HepG2 (cell line): ENCODE measurements at regions not wholly inside any gene's neighbourhood (a gene's known extent, or its start where the extent isn't known, plus 50 kb on each side); places are given as distances from the start of the nearest gene placed in this dataset.

Source experiments
- ATAC-seq: fragments of 200-7000 bp; cut with Tn5 transposase; 3 replicates; pipeline ENCODE4 v1.9.1; 2020; ENCODE audit warnings: mild to moderate bottlenecking, moderate library complexity
- BruUV-seq: library from RNA; stranded (reverse); fragments of 400-500 nt; replicated peaks from 2 replicates; lab custom pipeline; 2021; lab: Mats Ljungman, UMichigan
- CTCF ChIA-PET: fragments of 300-600 bp; formaldehyde crosslinking; extraction: SDS; loops from one replicate; lab custom pipeline; 2021; ENCODE audit warnings: low total read pairs, inconsistent platforms, low intra/inter-chr PET ratio; lab: Yijun Ruan, JAX
- POLR2A ChIA-PET: fragments of 350-600 bp; sonication (Branson Sonifier 250); formaldehyde crosslinking; loops from one replicate; lab custom pipeline; 2020; ENCODE audit warnings: antibody characterized with exemption, inconsistent platforms; lab: Yijun Ruan, JAX
- DNase-seq: peaks from one replicate; pipeline ENCODE4 v3.0.0-alpha.2; 2015; ENCODE audit warnings: low spot score
- FAIRE-seq: peaks from 3 replicates; lab custom pipeline; 2011; peaks lifted over from hg19 to GRCh38; lab: Jason Lieb, UNC
- H2AFZ ChIP-seq: one replicate; pipeline ENCODE4 v1.6.1; 2011; ENCODE audit warnings: low read length, inconsistent platforms
- H3K27ac ChIP-seq: fragments of 300-600 bp; 3 replicates; pipeline ENCODE4 v1.8.0; 2011; ENCODE audit warnings: mixed run types, mild to moderate bottlenecking, mixed read lengths, low read length, inconsistent platforms; ENCODE audit not compliant: insufficient read depth; ENCODE audit errors: extremely low read length
- H3K27me3 ChIP-seq, 2 experiments: fragments of 200-600 bp in 1 of 2; 2 replicates in 1 of 2; 3 replicates in 1 of 2; pipeline versions ENCODE4 v1.6.0 to v1.8.0; 2011; ENCODE audit warnings: low read length in 2 of 2, mild to moderate bottlenecking in 2 of 2, moderate library complexity in 2 of 2, inconsistent platforms in 1 of 2; ENCODE audit not compliant: insufficient read depth in 2 of 2, control insufficient read depth in 1 of 2
- H3K36me3 ChIP-seq, 2 experiments: fragments of 200-600 bp in 1 of 2; replicated peaks in 1 of 2; 2 replicates in 1 of 2; 3 replicates in 1 of 2; pipeline versions ENCODE4 v1.5.1 to v1.8.0; 2011; ENCODE audit warnings: low read length in 2 of 2, inconsistent platforms in 1 of 2; ENCODE audit not compliant: insufficient read depth in 2 of 2, control insufficient read depth in 1 of 2
- H3K4me1 ChIP-seq: 2 replicates; pipeline ENCODE4 v1.5.1; 2012; ENCODE audit warnings: low read length, inconsistent platforms; ENCODE audit not compliant: insufficient read depth
- H3K4me2 ChIP-seq: 2 replicates; pipeline ENCODE4 v1.6.0; 2011; ENCODE audit warnings: low read depth, low read length, inconsistent platforms
- H3K4me3 ChIP-seq, 3 experiments: fragments of 200-600 bp in 1 of 3; sonication (generic), shearing (Covaris generic) in 1 of 3; replicated peaks in 1 of 3; 2 replicates each; pipeline ENCODE4 v1.5.1; 2011 to 2016; ENCODE audit warnings: low read length in 3 of 3, inconsistent platforms in 2 of 3, low read depth in 2 of 3, mild to moderate bottlenecking in 2 of 3, control low read depth in 1 of 3, mixed read lengths in 1 of 3; ENCODE audit not compliant: insufficient read depth in 1 of 3
- H3K79me2 ChIP-seq: one replicate; pipeline ENCODE4 v1.6.1; 2011; ENCODE audit warnings: low read length, inconsistent platforms; ENCODE audit not compliant: insufficient read depth
- H3K9ac ChIP-seq: 2 replicates; pipeline ENCODE4 v1.6.0; 2011; ENCODE audit warnings: mild to moderate bottlenecking, low read depth, low read length, inconsistent platforms; ENCODE audit not compliant: insufficient read depth
- H3K9me3 ChIP-seq: 2 replicates; pipeline ENCODE4 v1.5.1; 2012; ENCODE audit warnings: mild to moderate bottlenecking, low read length
- H4K20me1 ChIP-seq: 2 replicates; pipeline ENCODE4 v1.6.0; 2011; ENCODE audit warnings: inconsistent platforms, mild to moderate bottlenecking, low read length, moderate library complexity; ENCODE audit not compliant: insufficient read depth
- CREB1 ChIP-seq, 2 experiments: fragments of 450-650 bp in 1 of 2; IDR thresholded peaks; 2 replicates each; pipeline ENCODE4 v1.6.1; 2016 to 2017; ENCODE audit warnings: control low read depth in 1 of 2, mild to moderate bottlenecking in 1 of 2, missing compliant biosample characterization in 1 of 2, missing genetic modification characterization in 1 of 2
- IRF2 ChIP-seq: IDR thresholded peaks from 2 replicates; pipeline ENCODE4 v1.6.1; 2018; ENCODE audit warnings: missing genetic modification reagents, missing compliant biosample characterization
- KLF16 ChIP-seq, 2 experiments: sonication (generic) in 1 of 2; formaldehyde crosslinking in 1 of 2; IDR thresholded peaks; 2 replicates each; pipeline versions ENCODE4 v1.6.1 to v1.8.0; 2016 to 2023; ENCODE audit warnings: missing genetic modification reagents in 2 of 2, missing compliant biosample characterization in 1 of 2
- MBD4 ChIP-seq: IDR thresholded peaks from 2 replicates; pipeline ENCODE4 v1.6.1; 2012; ENCODE audit warnings: low read length, inconsistent platforms, borderline replicate concordance
- NBN ChIP-seq: fragments of 450-650 bp; conservative IDR thresholded peaks from 2 replicates; pipeline ENCODE4 v1.6.1; 2017
- PTBP1 ChIP-seq: fragments of 200-400 bp; formaldehyde crosslinking; IDR thresholded peaks from 2 replicates; pipeline ENCODE4 v1.6.1; 2018; ENCODE audit warnings: low read length, low read depth; ENCODE audit not compliant: poor library complexity, severe bottlenecking
- RFXANK ChIP-seq: IDR thresholded peaks from 2 replicates; pipeline ENCODE4 v1.6.1; 2016
- STAT5B ChIP-seq: sonication (generic); formaldehyde crosslinking; IDR thresholded peaks from 2 replicates; pipeline ENCODE4 v1.4.0; 2020; ENCODE audit warnings: missing genetic modification reagents
- WIZ ChIP-seq: sonication (generic); formaldehyde crosslinking; IDR thresholded peaks from 2 replicates; pipeline ENCODE4 v1.5.1; 2020; ENCODE audit warnings: mild to moderate bottlenecking, missing genetic modification reagents
- ZFP82 ChIP-seq: sonication (generic); formaldehyde crosslinking; IDR thresholded peaks from 2 replicates; pipeline ENCODE4 v1.5.1; 2020; ENCODE audit warnings: mild to moderate bottlenecking, missing genetic modification reagents, borderline replicate concordance
- ZKSCAN1 ChIP-seq: fragments of 150-350 bp; IDR thresholded peaks from 2 replicates; pipeline ENCODE4 v1.6.1; 2014; ENCODE audit warnings: low read length
- ZMAT3 ChIP-seq: sonication (generic); formaldehyde crosslinking; conservative IDR thresholded peaks from 2 replicates; pipeline ENCODE4 v1.7.0; 2021; ENCODE audit warnings: missing genetic modification reagents
- ZNF292 ChIP-seq: sonication (generic); formaldehyde crosslinking; IDR thresholded peaks from 2 replicates; pipeline ENCODE4 v1.8.1; 2022; ENCODE audit warnings: mild to moderate bottlenecking, low read depth, missing genetic modification reagents, borderline replicate concordance
- ZNF33A ChIP-seq: sonication (generic); formaldehyde crosslinking; IDR thresholded peaks from 2 replicates; pipeline ENCODE4 v1.5.1; 2020; ENCODE audit warnings: missing genetic modification reagents, mild to moderate bottlenecking, moderate library complexity, borderline replicate concordance
- ZNF33B ChIP-seq: sonication (generic); formaldehyde crosslinking; IDR thresholded peaks from 2 replicates; pipeline ENCODE4 v1.5.1; 2020; ENCODE audit warnings: mild to moderate bottlenecking, missing genetic modification reagents
- ZNF687 ChIP-seq: sonication (generic); formaldehyde crosslinking; IDR thresholded peaks from 2 replicates; pipeline ENCODE4 v1.5.1; 2020; ENCODE audit warnings: mild to moderate bottlenecking, missing genetic modification reagents, moderate library complexity
- ZNF7 ChIP-seq: IDR thresholded peaks from 2 replicates; pipeline ENCODE4 v1.6.1; 2016; ENCODE audit warnings: missing biosample characterization, missing genetic modification reagents
- ZSCAN29 ChIP-seq: sonication (generic); formaldehyde crosslinking; conservative IDR thresholded peaks from 2 replicates; pipeline ENCODE4 v1.4.0; 2020; ENCODE audit warnings: mild to moderate bottlenecking, missing genetic modification reagents
- WGBS: methylation state at CpG from one replicate; pipeline ENCODE4 v1.1.6; 2017; ENCODE audit warnings: low lambda C conversion rate; 5-methylcytosine and 5-hydroxymethylcytosine counted together
- in situ Hi-C: cut with HindIII; loops from 2 replicates; pipeline ENCODE4 v1.10.0; 2017; ENCODE audit warnings: low pct_unique_long_range_greater_than_20kb; ENCODE audit not compliant: extremely low pct_ligation_motif_present
- intact Hi-C: fragments of 100-400 bp; cut with micrococcal nuclease; formaldehyde crosslinking; loops from one replicate; pipeline ENCODE4 v1.10.0; 2022; ENCODE audit not compliant: unreplicated experiment
- TF ChIP-seq, protein P1 (sequence below): sonication (generic); formaldehyde crosslinking; conservative IDR thresholded peaks from 2 replicates; pipeline ENCODE4 v1.8.0; 2022; ENCODE audit warnings: low read depth, missing genetic modification reagents

DNA sequence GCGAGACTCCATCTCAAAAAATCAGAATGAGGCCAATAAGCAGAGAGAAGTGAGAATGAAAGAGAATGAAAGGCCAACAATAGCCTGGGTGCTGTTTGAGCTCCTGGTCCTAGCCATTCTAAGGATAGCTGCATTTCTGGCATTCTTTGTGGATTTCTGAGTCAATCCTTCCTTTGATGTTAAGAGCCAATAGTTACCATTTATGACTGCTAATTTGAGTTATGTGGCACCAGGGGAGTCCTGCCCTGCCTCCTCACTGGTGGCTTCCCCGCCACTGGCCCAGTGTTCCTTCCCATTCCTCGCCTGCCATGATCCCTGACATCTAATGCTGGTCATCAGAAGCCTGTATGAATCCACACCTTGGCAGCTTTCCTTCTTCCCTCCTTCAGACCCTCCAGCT lies 991.2 kb downstream of the UQCRFS1 start:
- Histone ChIP-seq H3K4me3 (no peak overlapping the region), H3K36me3 (no peaks in the 10 kb centered on the region), H3K9ac (no peak overlapping the region), H3K27me3 (no peaks in the 10 kb centered on the region), H3K9me3 (peaks cover 97% of the 10 kb centered on the region), H3K79me2 (no peaks in the 10 kb centered on the region), H2AFZ (no peak overlapping the region), H3K27ac (no peak overlapping the region), H3K4me2 (no peak overlapping the region), H3K4me1 (no peaks in the 10 kb centered on the region), H4K20me1 (no peaks in the 10 kb centered on the region)
- ATAC-seq (no peak), FAIRE-seq (no peak), DNase-seq (no peak)
- TF ChIP-seq NBN (no peak), ZNF687 (CRISPR knock-in tag) (no peak), ZSCAN29 (no peak), PTBP1 (no peak), RFXANK (CRISPR knock-in tag) (no peak), IRF2 (CRISPR knock-in tag) (no peak), MBD4 (no peak), ZNF33B (CRISPR knock-in tag) (no peak), ZFP82 (CRISPR knock-in tag) (no peak), ZMAT3 (no peak), ZNF292 (CRISPR knock-in tag) (no peak), CREB1 (IDR thresholded peaks at IDR 0.05) (no peak), CREB1 (CRISPR knock-in tag; IDR thresholded peaks at IDR 0.05) (no peak), ZNF33A (CRISPR knock-in tag) (no peak), STAT5B (CRISPR knock-in tag) (no peak), ZKSCAN1 (no peak), ZNF7 (CRISPR knock-in tag) (no peak), WIZ (no peak), KLF16 (CRISPR knock-in tag; IDR thresholded peaks at IDR 0.05) (no peak)
- TF ChIP-seq, protein P1, sequence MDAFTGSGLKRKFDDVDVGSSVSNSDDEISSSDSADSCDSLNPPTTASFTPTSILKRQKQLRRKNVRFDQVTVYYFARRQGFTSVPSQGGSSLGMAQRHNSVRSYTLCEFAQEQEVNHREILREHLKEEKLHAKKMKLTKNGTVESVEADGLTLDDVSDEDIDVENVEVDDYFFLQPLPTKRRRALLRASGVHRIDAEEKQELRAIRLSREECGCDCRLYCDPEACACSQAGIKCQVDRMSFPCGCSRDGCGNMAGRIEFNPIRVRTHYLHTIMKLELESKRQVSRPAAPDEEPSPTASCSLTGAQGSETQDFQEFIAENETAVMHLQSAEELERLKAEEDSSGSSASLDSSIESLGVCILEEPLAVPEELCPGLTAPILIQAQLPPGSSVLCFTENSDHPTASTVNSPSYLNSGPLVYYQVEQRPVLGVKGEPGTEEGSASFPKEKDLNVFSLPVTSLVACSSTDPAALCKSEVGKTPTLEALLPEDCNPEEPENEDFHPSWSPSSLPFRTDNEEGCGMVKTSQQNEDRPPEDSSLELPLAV (CRISPR knock-in tag) = no peak
- 0% methylated on average over 3 of the region's 3 CpGs for WGBS
- CTCF ChIA-PET = no interaction called here
- POLR2A ChIA-PET = no interaction called here
- BruUV-seq = no TSS peak
- in situ Hi-C loops (no loop called here), intact Hi-C loops (no loop called here)
